UCSD-AML1 (cell line): ENCODE measurements at regions not wholly inside any gene's neighbourhood (a gene's known extent, or its start where the extent isn't known, plus 50 kb on each side); places are given as distances from the start of the nearest gene placed in this dataset.

Experiments
- DNase-seq: peaks from one replicate; lab custom pipeline; 2025; ENCODE audit not compliant: unreplicated experiment; lab: John Stamatoyannopoulos, UW

DNA sequence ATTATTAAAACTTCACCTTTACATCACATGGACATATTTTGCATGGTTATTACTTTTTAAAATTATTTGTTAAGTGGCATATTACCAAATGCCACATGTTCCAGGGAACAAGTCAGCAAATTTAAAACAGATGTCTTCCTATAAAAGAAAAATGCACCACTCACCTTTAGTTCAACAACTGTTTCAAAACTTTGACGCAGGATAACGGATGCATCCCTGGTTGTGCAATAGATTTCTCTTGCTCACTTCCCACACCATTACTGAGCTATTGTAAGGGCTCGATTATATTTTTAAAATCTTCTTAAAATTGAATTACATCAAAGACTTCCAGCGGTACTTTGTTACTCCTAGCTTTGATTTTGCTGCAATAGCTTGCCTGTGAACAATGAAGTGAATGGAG is 93.0 kb upstream of the ARHGAP24 start:
- no peak for DNase-seq

DNA sequence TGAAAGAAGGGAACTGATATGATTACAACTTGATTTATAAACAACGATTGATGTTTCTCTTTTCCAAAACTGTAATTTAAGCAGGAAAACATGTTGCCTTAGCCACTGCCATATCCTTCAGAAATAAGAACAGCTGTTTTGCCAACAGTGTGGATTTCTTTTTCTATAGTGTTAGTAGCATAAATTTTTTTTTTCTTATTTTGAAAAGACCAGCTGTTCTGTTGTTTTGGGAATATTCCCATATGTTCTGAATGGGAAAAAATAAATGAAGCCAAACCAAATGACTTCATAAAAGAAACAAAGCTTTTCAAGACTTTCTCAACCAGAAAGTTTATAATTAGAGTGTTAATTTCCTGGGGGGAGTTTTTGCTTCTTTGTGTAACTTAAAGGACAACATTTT is 83.9 kb upstream of the ARHGAP24 start:
- no peak for DNase-seq

DNA sequence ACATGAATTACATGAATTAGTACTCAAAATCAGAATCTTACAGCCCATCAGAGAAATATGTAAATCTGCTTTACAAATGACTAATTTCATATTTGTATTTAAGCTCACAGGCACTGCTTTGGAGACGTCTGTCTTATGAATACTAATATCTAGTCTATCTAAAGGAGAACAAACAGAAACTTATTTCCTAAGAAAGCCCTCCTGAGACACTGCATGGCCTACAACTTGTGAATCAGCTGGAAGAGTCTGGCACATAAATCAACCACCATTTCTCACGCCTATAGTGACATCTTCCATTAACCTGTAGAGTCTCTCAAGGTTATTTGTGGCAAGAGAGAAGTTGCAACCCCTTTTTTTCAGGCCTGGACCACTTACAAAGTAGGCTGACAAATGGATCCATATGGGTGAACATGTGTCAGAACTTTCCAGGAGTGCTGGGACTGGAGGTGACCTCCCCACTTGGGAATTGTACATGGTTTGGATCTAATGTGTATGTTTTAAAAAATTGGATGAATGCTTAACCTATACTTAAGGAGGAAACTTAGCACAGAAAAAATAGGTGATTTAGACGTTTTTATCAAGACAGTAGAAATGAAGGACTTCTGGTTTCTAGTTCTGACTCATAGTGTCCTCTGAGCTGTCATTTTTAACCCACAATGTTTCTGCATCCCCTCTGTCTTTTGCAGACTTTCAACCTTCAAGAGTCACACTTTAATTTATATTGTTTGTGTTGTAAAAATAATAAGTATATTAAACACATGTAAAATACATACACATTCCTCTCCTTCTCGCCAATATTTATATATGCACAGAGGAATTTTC is 83.2 kb upstream of the ARHGAP24 start:
- no peak for DNase-seq

DNA sequence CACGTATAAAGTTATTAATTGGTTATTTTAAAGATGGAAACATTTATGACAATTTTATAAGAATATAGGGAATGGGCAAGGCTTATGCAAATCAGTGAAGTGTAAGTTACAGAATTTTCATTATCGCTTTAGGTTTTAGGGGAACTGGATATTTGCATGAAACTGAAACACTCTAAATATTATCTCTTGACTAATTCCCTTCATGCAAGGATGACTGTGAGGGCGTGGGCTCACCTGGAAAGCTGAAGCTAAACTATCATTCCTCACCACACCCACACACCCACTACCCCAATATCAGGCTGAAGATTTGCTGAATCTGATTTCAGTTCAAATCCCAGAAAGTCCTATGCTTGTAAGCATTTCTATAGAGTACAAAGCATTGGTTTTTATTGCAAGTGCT is 81.7 kb upstream of the ARHGAP24 start:
- DNase-seq: no peak

GRCh38 chr4:85398276-85398675 is 76.7 kb upstream of the ARHGAP24 start:
- DNase-seq: no peak

DNA sequence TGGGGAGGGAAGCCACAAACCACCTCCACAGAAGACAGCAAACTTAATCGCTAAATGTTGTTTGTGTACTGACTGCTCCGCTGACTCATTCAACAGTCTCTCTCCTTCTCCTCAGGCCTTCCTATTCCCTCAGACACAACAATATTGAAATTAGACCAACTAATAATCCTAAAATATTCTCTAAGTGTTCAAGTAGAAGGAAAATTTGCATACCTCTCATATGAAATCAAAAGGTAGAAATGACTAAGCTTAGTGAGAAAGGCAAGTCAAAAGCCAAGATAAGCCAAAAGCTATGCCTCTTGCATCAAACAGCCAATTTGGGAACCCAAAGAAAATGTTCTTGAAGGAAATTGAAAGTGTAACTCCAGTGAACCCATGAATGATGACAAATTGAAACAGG is 75.7 kb upstream of the ARHGAP24 start:
- DNase-seq: no peak

- DNase-seq: no peak
These were observed 72.6 kb upstream of the ARHGAP24 start for GRCh38 chr4:85402371-85402770.

DNA sequence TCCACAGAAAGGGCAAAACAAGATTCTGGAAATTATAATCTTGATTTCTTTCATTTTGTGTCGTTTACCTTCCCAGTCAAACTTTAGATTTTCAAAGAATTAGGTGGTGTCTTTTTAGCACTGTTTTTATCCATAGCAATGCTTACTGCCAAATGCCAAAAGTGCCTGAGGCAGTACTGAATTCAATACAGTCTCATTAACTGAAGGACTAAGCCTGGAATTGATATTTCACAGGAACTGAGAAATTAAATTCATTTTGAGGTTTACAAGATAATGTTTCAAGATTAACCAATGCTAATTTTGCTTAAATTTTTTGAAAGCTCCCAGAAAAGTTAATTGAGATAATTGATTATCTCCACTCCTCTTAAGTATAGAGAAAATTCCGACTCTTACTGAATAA is 68.8 kb upstream of the ARHGAP24 start:
- no peak for DNase-seq

- DNase-seq: no peak
These were observed 67.4 kb upstream of the ARHGAP24 start for GRCh38 chr4:85407546-85407945.

- no peak for DNase-seq
These were observed 66.6 kb upstream of the ARHGAP24 start for GRCh38 chr4:85408301-85408700.

- no peak for DNase-seq
These were observed 65.7 kb upstream of the ARHGAP24 start for GRCh38 chr4:85409251-85409650.

- DNase-seq: no peak
These were observed 63.6 kb upstream of the ARHGAP24 start for GRCh38 chr4:85411386-85411785.

GRCh38 chr4:85414972-85415371 is 60.0 kb upstream of the ARHGAP24 start:
- DNase-seq: no peak

GRCh38 chr4:85416094-85416493 is 58.9 kb upstream of the ARHGAP24 start:
- DNase-seq: no peak

DNA sequence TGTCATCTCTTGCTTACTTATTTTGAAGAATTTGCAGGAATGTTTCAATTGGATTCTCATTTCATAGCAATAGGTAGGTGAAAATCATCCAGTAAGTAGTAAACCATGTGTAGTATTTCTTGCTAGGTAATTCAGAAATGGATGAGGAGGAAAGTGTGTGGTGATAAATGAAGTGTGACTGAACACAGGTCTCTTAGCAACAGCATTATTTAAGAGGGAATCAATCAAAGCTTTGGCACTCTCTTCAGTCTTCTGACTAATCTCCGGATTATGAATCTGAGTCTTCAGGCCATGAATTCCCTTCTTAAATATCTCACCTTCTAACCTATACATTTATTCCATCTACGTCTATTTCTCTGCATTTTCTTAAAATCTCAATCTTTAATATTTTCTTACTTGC is 55.8 kb upstream of the ARHGAP24 start:
- DNase-seq: no peak

- DNase-seq: no peak
These were observed 54.1 kb upstream of the ARHGAP24 start for GRCh38 chr4:85420831-85421230.

DNA sequence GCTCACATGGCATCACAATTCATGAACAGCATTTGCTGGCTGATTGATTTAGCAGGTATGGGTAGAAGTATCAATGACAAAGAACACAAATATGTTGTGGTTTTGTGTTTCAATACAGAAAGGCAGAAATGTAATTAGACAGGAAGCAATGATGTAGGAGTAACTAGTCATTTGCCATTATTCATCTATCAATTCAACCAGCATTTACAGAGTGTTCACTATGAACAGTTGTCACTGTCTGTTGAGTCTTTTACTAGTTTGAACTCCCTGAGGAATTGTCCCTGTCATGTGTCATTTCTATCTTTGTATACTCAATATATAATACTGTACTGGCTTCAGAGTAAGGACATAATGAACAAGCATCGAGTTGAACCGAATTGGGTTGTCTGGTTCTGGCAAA is 51.5 kb upstream of the ARHGAP24 start:
- no peak for DNase-seq
